SK-N-MC (cell line): ENCODE measurements at regions not wholly inside any gene's neighbourhood (a gene's known extent, or its start where the extent isn't known, plus 50 kb on each side); places are given as distances from the start of the nearest gene placed in this dataset.

Experiments used
- DNase-seq: peaks from one replicate; pipeline ENCODE4 v3.0.0-alpha.2; 2011; ENCODE audit warnings: low read depth, low spot score
- H3K27ac ChIP-seq: fragments of 200-600 bp; sonication (generic); 2 replicates; pipeline ENCODE4 v1.5.1; 2016; ENCODE audit warnings: mixed run types
- H3K36me3 ChIP-seq: fragments of 200-600 bp; sonication (generic); 2 replicates; pipeline ENCODE4 v1.6.1; 2017; ENCODE audit warnings: antibody characterized with exemption, low read length, mixed read lengths; ENCODE audit not compliant: insufficient read depth
- H3K4me3 ChIP-seq: fragments of 200-600 bp; sonication (generic); 2 replicates; pipeline ENCODE4 v1.5.1; 2016
- H3K9ac ChIP-seq: fragments of 200-600 bp; sonication (generic); 2 replicates; pipeline ENCODE4 v1.8.0; 2017; ENCODE audit warnings: mixed run types, mixed read lengths; ENCODE audit not compliant: insufficient read length
- H3K9me3 ChIP-seq: fragments of 200-600 bp; sonication (generic); 2 replicates; pipeline ENCODE4 v1.6.1; 2017; ENCODE audit warnings: low read depth, mild to moderate bottlenecking, antibody characterized with exemption, low read length, moderate library complexity, mixed read lengths
- EZH2 ChIP-seq: fragments of 200-600 bp; sonication (generic); IDR thresholded peaks from one replicate; pipeline ENCODE4 v1.6.1; 2017; ENCODE audit warnings: antibody characterized with exemption
- FOXP2 ChIP-seq: optimal IDR thresholded peaks from 2 replicates; pipeline ENCODE3; 2011; ENCODE audit warnings: mild to moderate bottlenecking, moderate library complexity; ENCODE audit not compliant: insufficient read depth; ENCODE audit errors: extremely low read length, control extremely low read depth
- POLR2AphosphoS5 ChIP-seq: IDR thresholded peaks from 2 replicates; pipeline ENCODE4 v1.6.1; 2012; ENCODE audit warnings: mild to moderate bottlenecking, low read depth, low read length, borderline replicate concordance

DNA sequence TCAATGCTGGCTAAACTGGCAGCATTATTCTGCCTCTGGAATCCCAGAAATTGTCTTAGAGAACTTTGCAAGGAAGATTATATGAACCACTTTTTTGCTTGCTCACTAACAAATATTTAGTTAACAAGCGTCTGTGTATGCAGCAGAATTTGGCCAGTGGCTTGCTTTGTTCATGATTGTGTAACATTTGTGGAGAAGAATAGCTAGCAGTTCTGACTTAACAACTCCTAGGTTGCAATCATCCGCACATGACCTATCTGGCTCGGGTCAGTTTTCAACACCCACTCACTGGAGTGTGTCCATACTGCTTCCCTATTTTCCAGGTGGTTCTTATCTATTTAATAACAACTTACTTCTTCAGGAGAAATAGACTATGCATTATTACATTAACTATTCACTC, 98.5 kb downstream of the SNX18 start:
- TF ChIP-seq POLR2AphosphoS5 (no peak), EZH2 (no peak), FOXP2 (no peak)
- H3K9me3 ChIP-seq: no peaks in the 10 kb centered on the region
- H3K9ac ChIP-seq: no peak overlapping the region
- H3K27ac ChIP-seq: no peak overlapping the region
- no peaks in the 10 kb centered on the region for H3K36me3 ChIP-seq
- DNase-seq: no peak
- no peak overlapping the region for H3K4me3 ChIP-seq

DNA sequence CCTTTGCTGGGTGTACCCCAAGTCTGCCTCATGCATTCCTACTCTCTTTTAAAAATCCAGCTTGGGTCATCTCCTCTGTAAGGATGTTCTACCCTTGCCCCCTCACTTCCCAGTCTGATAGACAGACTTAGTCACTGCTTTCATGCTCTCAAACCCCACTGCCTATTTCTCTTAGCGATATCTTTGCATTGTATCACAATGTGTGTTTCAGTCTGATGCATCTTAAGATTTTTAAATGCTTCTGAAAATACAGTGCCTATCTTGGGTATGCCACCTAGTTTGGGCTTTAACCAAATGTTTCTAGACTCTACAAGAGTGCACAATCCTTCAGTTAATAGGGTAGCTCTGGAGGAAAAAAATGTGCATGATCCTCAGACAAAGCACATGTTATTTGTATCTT, 97.8 kb downstream of the SNX18 start:
- no peak for DNase-seq
- H3K4me3 ChIP-seq: no peak overlapping the region
- H3K36me3 ChIP-seq: no peaks in the 10 kb centered on the region
- no peaks in the 10 kb centered on the region for H3K9me3 ChIP-seq
- H3K9ac ChIP-seq: no peak overlapping the region
- H3K27ac ChIP-seq: no peak overlapping the region
- TF ChIP-seq POLR2AphosphoS5: no peak
- TF ChIP-seq EZH2: no peak
- TF ChIP-seq FOXP2: no peak

DNA sequence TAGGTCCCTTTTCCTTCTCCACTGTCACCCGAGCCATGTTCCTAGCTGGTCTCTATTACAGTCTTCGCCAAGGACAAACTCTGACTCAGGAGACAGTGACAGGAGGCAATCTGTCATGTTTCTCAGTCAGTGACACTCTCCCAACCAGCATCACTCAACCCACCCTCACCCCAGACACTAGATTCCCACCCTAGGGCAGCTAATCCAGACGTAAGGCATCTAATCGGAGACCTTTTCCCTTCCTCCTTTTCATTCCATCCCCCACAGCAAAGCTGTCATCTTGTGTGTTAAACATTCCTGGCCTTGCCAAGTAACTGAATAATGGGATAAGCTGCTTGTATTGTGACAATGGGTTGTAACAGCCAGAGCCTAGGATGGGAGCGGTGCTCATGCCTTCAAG, 95.2 kb downstream of the SNX18 start:
- DNase-seq: no peak
- Histone ChIP-seq H3K36me3 (no peaks in the 10 kb centered on the region), H3K9ac (no peak overlapping the region), H3K27ac (no peak overlapping the region), H3K4me3 (no peak overlapping the region), H3K9me3 (no peaks in the 10 kb centered on the region)
- TF ChIP-seq FOXP2 (no peak), POLR2AphosphoS5 (no peak), EZH2 (no peak)

DNA sequence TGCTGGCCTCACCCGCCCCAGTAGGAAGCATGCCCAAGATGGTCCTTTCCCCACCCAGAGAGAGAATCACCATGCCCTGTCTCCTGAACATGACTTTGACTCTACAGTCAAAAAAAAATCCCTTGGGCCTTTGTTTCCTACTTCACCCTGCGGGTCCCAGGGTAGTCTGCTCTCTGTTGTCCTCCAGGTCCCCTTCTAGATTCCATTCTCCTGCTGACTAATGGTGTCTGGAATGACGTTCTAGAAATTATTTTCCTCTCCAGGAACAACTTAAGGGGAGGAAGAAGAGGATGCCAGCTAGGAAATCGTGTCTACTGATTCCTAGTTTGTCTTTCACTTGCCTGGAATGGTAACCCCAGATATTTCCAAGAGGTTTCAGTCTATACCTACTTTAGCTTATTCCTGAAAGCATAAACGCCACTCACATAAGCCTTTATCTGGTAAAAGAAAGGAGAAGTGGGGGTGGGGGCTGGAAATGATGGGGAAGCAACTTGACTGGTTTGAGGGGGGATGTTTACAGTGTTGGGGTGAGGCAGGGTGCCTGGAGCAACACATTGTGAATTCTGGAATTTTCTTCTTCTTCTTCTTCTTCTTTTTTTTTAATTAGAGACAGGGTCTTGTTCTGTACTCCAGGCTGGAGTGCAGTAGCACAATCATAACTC, 93.9 kb downstream of the SNX18 start:
- no peak for TF ChIP-seq FOXP2
- TF ChIP-seq EZH2: no peak
- no peak for TF ChIP-seq POLR2AphosphoS5
- no peak overlapping the region for H3K4me3 ChIP-seq
- no peaks in the 10 kb centered on the region for H3K9me3 ChIP-seq
- no peak overlapping the region for H3K9ac ChIP-seq
- H3K36me3 ChIP-seq: no peaks in the 10 kb centered on the region
- no peak for DNase-seq
- no peak overlapping the region for H3K27ac ChIP-seq

DNA sequence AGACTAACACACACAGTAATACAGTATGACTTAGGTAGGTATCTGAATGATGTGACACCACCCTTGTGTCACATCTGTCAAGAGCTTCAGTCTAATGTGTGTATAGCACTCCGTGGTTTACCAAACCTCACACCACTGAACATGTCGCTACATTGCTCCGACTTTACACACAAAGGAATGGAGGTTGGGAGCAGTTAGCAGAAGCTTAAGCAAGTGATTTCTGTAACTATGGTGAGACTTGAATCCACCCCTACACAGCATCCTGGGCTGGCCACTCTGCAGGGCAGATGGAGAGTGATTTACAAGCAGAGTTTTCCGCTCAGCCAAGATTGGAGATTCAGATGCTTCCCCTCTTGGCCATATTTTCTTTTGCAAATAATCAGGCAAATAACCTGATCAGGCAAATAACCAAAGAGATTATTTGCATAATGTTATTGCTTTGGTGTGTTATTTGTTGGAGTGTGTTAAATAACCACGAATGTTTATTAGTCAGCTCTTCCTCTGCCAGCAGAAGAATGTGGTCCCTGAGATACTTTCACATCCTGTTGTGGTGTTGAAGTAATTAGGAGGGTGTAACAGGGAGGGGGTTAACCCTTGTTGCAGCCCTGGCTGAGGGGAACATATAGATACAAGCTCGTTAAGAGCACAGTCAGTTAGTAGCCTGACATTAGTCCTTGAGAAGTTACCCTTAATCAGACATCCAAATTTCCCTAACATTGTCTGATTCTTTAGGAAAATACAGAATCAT, 92.8 kb downstream of the SNX18 start:
- no peak overlapping the region for H3K4me3 ChIP-seq
- TF ChIP-seq POLR2AphosphoS5 (no peak), FOXP2 (peak; percentile 51)
- H3K27ac ChIP-seq: no peak overlapping the region
- H3K36me3 ChIP-seq: no peaks in the 10 kb centered on the region
- DNase-seq: peak; percentile 22
- H3K9me3 ChIP-seq: no peaks in the 10 kb centered on the region
- H3K9ac ChIP-seq: no peak overlapping the region

DNA sequence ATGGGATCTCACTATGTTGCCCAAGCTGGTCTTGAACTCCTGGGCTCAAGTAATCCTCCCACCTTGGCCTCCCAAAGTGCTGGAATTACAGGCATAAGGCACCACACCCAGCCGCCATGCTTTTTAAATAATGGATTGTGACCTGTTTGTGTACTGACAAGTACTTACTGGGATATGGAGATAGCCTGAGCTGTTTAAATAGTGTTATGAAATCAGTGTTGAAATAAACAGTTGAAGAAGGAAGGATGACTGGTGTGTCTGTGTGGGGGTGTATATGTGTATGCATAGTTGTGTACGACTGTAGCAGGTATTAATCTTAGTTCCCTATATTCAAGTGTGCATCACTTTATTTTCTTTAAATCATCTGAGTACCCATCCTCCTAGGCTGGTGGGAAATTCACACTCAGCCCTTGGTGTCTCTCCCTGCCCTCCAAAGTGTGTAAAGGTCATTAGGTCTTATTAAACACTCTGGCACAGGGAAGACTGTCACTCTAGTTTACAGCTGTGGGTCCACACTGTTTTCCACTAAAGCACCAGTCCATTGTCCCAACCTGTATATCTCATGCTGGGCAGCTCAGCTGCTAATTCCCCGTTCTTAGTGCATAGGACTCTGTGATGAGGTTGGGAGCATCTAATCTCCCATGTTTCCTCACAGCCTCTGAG, 91.0 kb downstream of the SNX18 start:
- Histone ChIP-seq H3K4me3 (no peak overlapping the region), H3K27ac (no peak overlapping the region), H3K9me3 (no peaks in the 10 kb centered on the region), H3K9ac (no peak overlapping the region), H3K36me3 (no peaks in the 10 kb centered on the region)
- TF ChIP-seq EZH2 (no peak), POLR2AphosphoS5 (no peak), FOXP2 (no peak)
- no peak for DNase-seq

DNA sequence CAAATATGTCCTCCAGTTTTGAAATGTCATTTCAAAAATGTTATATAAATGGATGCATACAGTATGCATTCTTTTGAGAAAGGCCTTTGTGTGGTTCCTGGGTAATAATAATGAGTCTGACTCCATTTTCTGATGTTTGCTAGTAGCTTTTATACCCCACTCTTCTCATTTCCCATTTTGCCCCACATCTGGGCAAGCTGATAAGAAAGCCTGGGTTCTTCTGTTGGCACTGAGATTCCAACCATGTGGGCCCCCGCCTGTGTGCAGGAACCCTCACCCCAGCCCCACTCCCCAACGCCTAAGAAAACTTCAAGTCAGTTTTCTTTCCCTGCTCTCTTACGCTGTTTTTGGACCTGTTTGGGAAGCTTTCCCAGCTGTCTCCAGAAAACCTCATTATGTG, 89.4 kb downstream of the SNX18 start:
- DNase-seq: no peak
- Histone ChIP-seq H3K9me3 (no peaks in the 10 kb centered on the region), H3K9ac (no peak overlapping the region), H3K4me3 (no peak overlapping the region), H3K36me3 (no peaks in the 10 kb centered on the region), H3K27ac (no peak overlapping the region)
- TF ChIP-seq POLR2AphosphoS5 (no peak), EZH2 (no peak), FOXP2 (no peak)

DNA sequence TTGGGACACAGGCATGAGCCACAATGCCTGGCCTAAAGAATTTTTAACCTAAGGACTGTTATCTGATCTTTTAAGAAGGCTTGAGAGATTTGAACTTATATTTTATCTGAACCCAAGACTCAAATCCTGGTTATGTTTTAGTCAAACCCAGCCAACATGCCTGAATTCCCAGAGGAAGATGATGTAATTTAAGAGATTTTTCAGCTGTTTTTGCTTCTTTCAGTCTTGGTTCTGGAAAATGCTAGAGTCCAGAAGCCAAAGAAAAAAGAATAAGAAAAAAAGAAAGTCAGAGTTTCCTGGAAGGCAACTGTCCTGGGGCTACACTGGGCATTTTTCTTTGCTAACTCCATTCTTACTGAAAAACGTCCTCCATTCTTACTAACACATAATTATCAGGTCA, 85.8 kb downstream of the SNX18 start:
- no peaks in the 10 kb centered on the region for H3K9me3 ChIP-seq
- no peak overlapping the region for H3K9ac ChIP-seq
- DNase-seq: no peak
- no peak for TF ChIP-seq FOXP2
- H3K27ac ChIP-seq: no peak overlapping the region
- no peak overlapping the region for H3K4me3 ChIP-seq
- H3K36me3 ChIP-seq: no peaks in the 10 kb centered on the region

DNA sequence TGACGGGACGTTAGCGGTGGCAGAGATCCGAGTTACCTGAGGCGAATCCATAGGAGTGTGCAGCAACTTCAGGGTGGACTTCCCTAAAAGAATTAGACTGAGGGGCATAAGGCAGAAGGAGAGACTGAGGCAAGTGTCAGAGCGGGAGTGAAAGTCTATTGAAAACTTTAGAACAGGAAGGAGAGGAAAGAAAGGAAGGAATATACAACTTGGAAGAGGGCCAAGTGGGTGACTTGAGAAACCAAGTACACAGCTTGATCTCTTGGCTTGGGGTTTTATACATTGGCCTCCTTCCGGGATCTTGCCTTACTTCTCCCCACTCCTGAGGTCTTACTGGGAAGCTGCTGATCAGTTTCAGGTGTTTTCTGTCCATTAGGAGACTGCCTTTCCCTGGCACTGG, 84.9 kb downstream of the SNX18 start:
- Histone ChIP-seq H3K4me3 (no peak overlapping the region), H3K9me3 (no peaks in the 10 kb centered on the region), H3K36me3 (no peaks in the 10 kb centered on the region), H3K27ac (no peak overlapping the region), H3K9ac (no peak overlapping the region)
- DNase-seq: peak; percentile 22
- TF ChIP-seq POLR2AphosphoS5: no peak
